ENCODE measurements at regions not wholly inside any gene's neighbourhood (a gene's known extent, or its start where the extent isn't known, plus 50 kb on each side); places are given as distances from the start of the nearest gene placed in this dataset.

GRCh38 chr3:124565551-124565950 lies 164.7 kb upstream of the UMPS start:
- Mint-ChIP-seq H3K4me1 (ENCODE audit: unreplicated experiment) (peaks cover 8% of the 10 kb centered on the region), H3K9me3 (ENCODE audit: unreplicated experiment) (no peaks in the 10 kb centered on the region), H3K4me3 (ENCODE audit: unreplicated experiment) (no peak overlapping the region), H3K27ac (ENCODE audit: unreplicated experiment) (no peak overlapping the region), H3K27me3 (ENCODE audit: unreplicated experiment) (peaks cover 22% of the 10 kb centered on the region), H3K36me3 (ENCODE audit: unreplicated experiment) (no peaks in the 10 kb centered on the region)
- no peak for DNase-seq (ENCODE audit: extremely low spot score, unreplicated experiment)
- TF ChIP-seq CTCF (IDR thresholded peaks at IDR 0.05): no peak

DNA sequence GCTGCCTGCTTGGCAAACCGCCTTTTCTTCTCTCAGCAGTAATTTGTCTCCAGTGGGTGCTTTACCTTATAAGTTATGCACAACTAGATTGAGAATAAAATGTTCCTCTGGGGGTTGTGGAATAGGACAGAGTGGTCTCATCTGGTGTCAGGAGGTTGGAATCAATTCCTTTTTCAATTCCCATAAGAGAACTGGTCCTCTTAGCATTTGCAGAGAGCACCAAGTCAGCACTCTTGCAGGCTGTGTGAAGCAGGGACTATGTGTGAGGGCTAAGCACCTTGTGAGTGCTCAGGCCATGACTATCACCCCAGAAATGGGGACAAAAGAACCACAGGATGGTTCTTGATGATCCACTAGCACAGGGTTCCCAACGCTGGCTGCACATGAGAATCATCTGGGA lies 163.6 kb upstream of the UMPS start:
- Mint-ChIP-seq H3K27me3 (ENCODE audit: unreplicated experiment) (peaks cover 25% of the 10 kb centered on the region), H3K4me3 (ENCODE audit: unreplicated experiment) (no peak overlapping the region), H3K36me3 (ENCODE audit: unreplicated experiment) (no peaks in the 10 kb centered on the region), H3K9me3 (ENCODE audit: unreplicated experiment) (no peaks in the 10 kb centered on the region), H3K4me1 (ENCODE audit: unreplicated experiment) (peaks cover 8% of the 10 kb centered on the region), H3K27ac (ENCODE audit: unreplicated experiment) (no peak overlapping the region)
- TF ChIP-seq CTCF (IDR thresholded peaks at IDR 0.05): no peak
- DNase-seq (ENCODE audit: extremely low spot score, unreplicated experiment): no peak

GRCh38 chr3:124567179-124567578 lies 163.1 kb upstream of the UMPS start:
- Mint-ChIP-seq H3K27ac (ENCODE audit: unreplicated experiment) (no peak overlapping the region), H3K4me1 (ENCODE audit: unreplicated experiment) (peaks cover 8% of the 10 kb centered on the region), H3K4me3 (ENCODE audit: unreplicated experiment) (no peak overlapping the region), H3K36me3 (ENCODE audit: unreplicated experiment) (no peaks in the 10 kb centered on the region), H3K9me3 (ENCODE audit: unreplicated experiment) (no peaks in the 10 kb centered on the region), H3K27me3 (ENCODE audit: unreplicated experiment) (peaks cover 25% of the 10 kb centered on the region)
- no peak for TF ChIP-seq CTCF (IDR thresholded peaks at IDR 0.05)
- no peak for DNase-seq (ENCODE audit: extremely low spot score, unreplicated experiment)

DNA sequence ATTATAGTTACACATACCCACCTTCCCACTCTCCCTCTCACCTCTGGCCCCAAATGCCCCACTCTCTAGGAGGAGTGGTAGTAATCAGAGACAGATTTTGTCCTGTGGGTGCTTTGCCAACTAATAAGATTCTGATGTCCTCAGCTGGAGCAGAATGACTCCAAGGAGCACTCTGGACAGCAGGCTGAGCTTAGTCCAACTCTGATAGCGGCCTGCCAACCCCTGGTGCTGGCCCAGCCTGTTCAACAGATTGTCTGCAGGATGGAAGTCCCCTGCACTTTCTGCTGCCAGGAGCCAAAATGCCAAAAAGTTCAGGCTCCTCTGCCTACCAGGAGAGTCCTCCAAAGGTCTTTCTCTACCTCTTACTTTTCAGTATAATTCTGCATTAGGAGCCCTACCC lies 160.5 kb upstream of the UMPS start:
- no peaks in the 10 kb centered on the region for H3K36me3 Mint-ChIP-seq (ENCODE audit: unreplicated experiment)
- H3K27ac Mint-ChIP-seq (ENCODE audit: unreplicated experiment): no peak overlapping the region
- H3K4me3 Mint-ChIP-seq (ENCODE audit: unreplicated experiment): no peak overlapping the region
- H3K4me1 Mint-ChIP-seq (ENCODE audit: unreplicated experiment): peaks cover 5% of the 10 kb centered on the region
- H3K9me3 Mint-ChIP-seq (ENCODE audit: unreplicated experiment): no peaks in the 10 kb centered on the region
- DNase-seq (ENCODE audit: extremely low spot score, unreplicated experiment): no peak
- TF ChIP-seq CTCF (IDR thresholded peaks at IDR 0.05): no peak
- peaks cover 25% of the 10 kb centered on the region for H3K27me3 Mint-ChIP-seq (ENCODE audit: unreplicated experiment)

GRCh38 chr3:124570232-124570631 lies 160.0 kb upstream of the UMPS start:
- TF ChIP-seq CTCF (IDR thresholded peaks at IDR 0.05): no peak
- H3K9me3 Mint-ChIP-seq (ENCODE audit: unreplicated experiment): no peaks in the 10 kb centered on the region
- peaks cover 1% of the 10 kb centered on the region for H3K4me1 Mint-ChIP-seq (ENCODE audit: unreplicated experiment)
- H3K27me3 Mint-ChIP-seq (ENCODE audit: unreplicated experiment): peaks cover 22% of the 10 kb centered on the region
- H3K4me3 Mint-ChIP-seq (ENCODE audit: unreplicated experiment): no peak overlapping the region
- H3K36me3 Mint-ChIP-seq (ENCODE audit: unreplicated experiment): no peaks in the 10 kb centered on the region
- H3K27ac Mint-ChIP-seq (ENCODE audit: unreplicated experiment): no peak overlapping the region
- no peak for DNase-seq (ENCODE audit: extremely low spot score, unreplicated experiment)

All from osteocyte (in vitro differentiated cells).